ENCODE measurements at regions not wholly inside any gene's neighbourhood (a gene's known extent, or its start where the extent isn't known, plus 50 kb on each side); places are given as distances from the start of the nearest gene placed in this dataset.

DNA sequence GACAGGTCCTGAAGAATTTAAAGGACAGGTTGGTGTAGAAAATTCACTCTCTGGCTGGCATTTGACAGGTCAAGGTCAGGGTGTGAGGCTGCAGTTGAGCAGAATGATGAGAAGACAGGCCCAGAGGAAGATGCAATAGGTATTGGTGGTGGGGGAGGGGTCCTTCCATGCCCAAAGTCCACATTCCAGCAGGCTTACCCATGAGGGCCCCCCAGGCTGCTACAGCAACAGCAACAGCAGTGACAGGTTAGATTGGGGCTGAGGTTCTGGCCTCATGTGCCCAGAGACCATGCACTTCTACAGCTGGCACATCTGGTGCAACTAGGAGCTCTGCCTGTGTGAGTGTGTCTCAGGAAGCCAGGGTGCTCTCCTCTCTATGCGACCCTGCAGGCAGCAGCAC, 223.5 kb upstream of the GHITM start:
- TF ChIP-seq, protein P1, sequence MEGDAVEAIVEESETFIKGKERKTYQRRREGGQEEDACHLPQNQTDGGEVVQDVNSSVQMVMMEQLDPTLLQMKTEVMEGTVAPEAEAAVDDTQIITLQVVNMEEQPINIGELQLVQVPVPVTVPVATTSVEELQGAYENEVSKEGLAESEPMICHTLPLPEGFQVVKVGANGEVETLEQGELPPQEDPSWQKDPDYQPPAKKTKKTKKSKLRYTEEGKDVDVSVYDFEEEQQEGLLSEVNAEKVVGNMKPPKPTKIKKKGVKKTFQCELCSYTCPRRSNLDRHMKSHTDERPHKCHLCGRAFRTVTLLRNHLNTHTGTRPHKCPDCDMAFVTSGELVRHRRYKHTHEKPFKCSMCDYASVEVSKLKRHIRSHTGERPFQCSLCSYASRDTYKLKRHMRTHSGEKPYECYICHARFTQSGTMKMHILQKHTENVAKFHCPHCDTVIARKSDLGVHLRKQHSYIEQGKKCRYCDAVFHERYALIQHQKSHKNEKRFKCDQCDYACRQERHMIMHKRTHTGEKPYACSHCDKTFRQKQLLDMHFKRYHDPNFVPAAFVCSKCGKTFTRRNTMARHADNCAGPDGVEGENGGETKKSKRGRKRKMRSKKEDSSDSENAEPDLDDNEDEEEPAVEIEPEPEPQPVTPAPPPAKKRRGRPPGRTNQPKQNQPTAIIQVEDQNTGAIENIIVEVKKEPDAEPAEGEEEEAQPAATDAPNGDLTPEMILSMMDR (IDR thresholded peaks at IDR 0.05; ENCODE audit: partially characterized antibody, unreplicated experiment), result no peak
- no peak overlapping the region for H3K27ac Mint-ChIP-seq (ENCODE audit: unreplicated experiment)
- H3K4me1 Mint-ChIP-seq (ENCODE audit: low read depth, unreplicated experiment), result no peaks in the 10 kb centered on the region
- H3K27me3 Mint-ChIP-seq (ENCODE audit: unreplicated experiment), result no peaks in the 10 kb centered on the region
- DNase-seq, result no peak
- H3K9me3 Mint-ChIP-seq (ENCODE audit: unreplicated experiment), result peaks cover 6% of the 10 kb centered on the region
- H3K36me3 Mint-ChIP-seq (ENCODE audit: unreplicated experiment), result no peaks in the 10 kb centered on the region
- no peak overlapping the region for H3K4me3 Mint-ChIP-seq (ENCODE audit: unreplicated experiment)

DNA sequence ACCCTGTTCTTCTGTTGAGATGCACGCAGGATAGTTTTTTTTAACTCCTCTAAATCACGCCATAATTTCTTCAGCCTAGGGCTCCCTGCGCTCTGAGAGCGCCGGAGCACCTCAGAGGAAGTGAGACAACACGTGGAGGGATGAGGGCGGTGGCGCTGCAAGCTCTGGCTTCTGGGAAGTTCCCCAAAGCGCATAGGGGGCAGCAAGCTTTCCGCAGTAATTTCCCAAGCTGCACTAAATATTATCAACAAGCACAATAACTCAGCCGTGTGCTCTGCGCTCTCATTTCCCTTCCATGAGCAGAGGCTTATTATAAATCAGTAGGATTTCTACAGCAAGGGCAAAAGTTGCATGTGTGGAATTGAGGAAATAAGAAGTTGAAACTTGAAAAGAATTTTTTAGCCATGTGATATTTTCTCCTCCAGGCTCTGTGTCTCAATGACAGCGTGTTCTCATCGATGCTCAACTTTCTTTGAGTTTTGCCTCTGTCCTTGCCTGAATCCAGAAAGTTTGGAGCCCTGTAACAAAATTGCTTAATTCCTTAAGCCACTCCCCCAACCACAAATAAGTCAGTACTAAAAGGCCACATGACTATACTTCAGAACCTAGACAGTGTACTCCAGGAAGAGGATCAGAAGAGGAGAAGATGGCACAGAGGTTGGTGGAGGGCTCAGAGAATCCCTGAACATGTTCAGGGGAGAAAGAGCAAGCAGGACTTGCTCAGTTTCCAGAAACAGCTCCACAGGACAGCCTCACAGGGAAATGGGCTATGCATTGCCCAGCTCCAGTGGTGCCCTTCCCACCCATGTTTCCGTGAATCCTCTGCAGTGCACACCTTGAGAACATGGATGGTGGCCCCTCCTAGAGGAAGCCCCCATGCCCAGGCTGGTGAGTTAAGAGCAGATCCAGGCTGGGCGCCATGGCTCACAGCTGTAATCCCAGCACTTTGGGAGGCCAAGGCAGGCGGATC, 221.5 kb upstream of the GHITM start:
- TF ChIP-seq, protein P1 (IDR thresholded peaks at IDR 0.05; ENCODE audit: partially characterized antibody, unreplicated experiment), result no peak
- Mint-ChIP-seq H3K9me3 (ENCODE audit: unreplicated experiment) (peaks cover 6% of the 10 kb centered on the region), H3K4me3 (ENCODE audit: unreplicated experiment) (no peak overlapping the region), H3K4me1 (ENCODE audit: low read depth, unreplicated experiment) (peaks cover 4% of the 10 kb centered on the region), H3K27ac (ENCODE audit: unreplicated experiment) (no peak overlapping the region), H3K27me3 (ENCODE audit: unreplicated experiment) (no peaks in the 10 kb centered on the region), H3K36me3 (ENCODE audit: unreplicated experiment) (no peaks in the 10 kb centered on the region)
- peak; percentile 63 for DNase-seq

DNA sequence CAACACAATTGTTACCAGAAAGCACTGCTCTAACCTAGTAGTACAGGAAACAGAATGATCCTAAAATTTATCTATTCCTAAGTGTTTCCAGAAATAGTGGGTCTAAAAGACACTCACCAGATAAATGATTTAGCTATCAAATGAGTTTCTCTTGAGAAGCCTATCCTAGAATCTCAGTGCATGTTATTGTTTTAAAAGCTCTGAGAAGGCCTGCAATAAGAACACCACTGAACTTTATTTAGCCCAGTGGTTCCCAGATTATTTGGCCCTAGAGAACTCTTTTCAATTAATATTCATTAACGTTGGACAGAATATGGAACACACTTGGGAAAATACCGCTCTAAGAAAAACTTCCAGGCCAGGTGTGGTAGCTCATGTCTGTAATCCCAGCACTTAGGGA, 220.1 kb upstream of the GHITM start:
- TF ChIP-seq, protein P1 (IDR thresholded peaks at IDR 0.05; ENCODE audit: partially characterized antibody, unreplicated experiment), result no peak
- DNase-seq, result no peak
- peaks cover 6% of the 10 kb centered on the region for H3K4me1 Mint-ChIP-seq (ENCODE audit: low read depth, unreplicated experiment)
- H3K9me3 Mint-ChIP-seq (ENCODE audit: unreplicated experiment), result peaks cover 6% of the 10 kb centered on the region
- no peak overlapping the region for H3K4me3 Mint-ChIP-seq (ENCODE audit: unreplicated experiment)
- no peaks in the 10 kb centered on the region for H3K36me3 Mint-ChIP-seq (ENCODE audit: unreplicated experiment)
- H3K27me3 Mint-ChIP-seq (ENCODE audit: unreplicated experiment), result no peaks in the 10 kb centered on the region
- H3K27ac Mint-ChIP-seq (ENCODE audit: unreplicated experiment), result no peak overlapping the region

DNA sequence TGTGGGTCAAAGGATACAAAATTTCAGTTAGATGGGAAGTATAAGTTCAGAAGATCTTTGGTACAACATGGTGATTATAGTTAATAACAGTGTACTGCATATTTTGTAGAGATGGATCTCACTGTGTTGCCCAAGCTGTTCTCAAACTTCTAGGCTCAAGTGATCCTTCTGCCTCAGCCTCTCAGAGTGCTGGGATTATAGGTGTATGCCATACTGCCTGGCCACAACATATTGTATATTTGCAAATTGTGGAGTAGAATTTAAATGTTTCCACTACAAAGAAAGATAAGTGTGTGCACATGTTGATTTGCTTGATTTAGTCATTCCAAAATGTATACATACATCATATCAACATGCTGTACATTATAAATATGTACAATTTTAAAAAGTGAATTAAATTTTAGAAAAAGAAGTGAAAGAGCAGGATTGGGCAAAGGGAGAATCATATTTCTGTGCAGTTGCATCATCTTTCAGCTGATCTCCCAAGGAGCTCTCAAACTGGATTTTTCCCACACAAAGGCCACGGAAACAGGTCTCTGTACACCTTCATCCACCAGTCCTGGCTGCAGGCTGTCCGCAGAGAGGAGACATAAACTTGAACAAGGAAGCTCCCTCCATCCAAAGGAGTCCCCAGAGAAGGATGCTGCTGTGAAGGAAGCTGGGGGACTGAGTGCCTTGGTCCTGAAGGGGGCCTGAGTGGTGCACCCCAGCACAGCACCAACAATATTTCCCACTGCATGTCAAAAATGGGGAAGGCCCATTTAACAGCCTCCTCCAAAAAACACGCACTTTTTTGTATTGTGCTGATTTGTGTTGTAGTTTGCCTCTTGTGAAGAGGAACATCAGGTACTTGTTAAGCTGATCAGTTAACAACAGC, 217.1 kb upstream of the GHITM start:
- Mint-ChIP-seq H3K4me1 (ENCODE audit: low read depth, unreplicated experiment) (peaks cover 33% of the 10 kb centered on the region), H3K9me3 (ENCODE audit: unreplicated experiment) (peaks cover 9% of the 10 kb centered on the region), H3K27me3 (ENCODE audit: unreplicated experiment) (peaks cover 3% of the 10 kb centered on the region), H3K27ac (ENCODE audit: unreplicated experiment) (no peak overlapping the region), H3K4me3 (ENCODE audit: unreplicated experiment) (no peak overlapping the region), H3K36me3 (ENCODE audit: unreplicated experiment) (peaks cover 1% of the 10 kb centered on the region)
- TF ChIP-seq, protein P1 (IDR thresholded peaks at IDR 0.05; ENCODE audit: partially characterized antibody, unreplicated experiment), result no peak
- DNase-seq, result no peak

Measured in glutamatergic neuron (in vitro differentiated cells).